Vagina (tissue), 2 donors: ENCODE measurements at regions not wholly inside any gene's neighbourhood (a gene's known extent, or its start where the extent isn't known, plus 50 kb on each side); places are given as distances from the start of the nearest gene placed in this dataset.

Source experiments
- POLR2A ChIP-seq, 2 donors: fragments of 450-650 bp; IDR thresholded peaks; one replicate each; pipeline ENCODE4 v1.6.1; 2017; ENCODE audit warnings: antibody characterized with exemption in 2 of 2, mild to moderate bottlenecking in 2 of 2, moderate library complexity in 2 of 2
- TF ChIP-seq, protein P1 (sequence below), 3 experiments: fragments of 450-650 bp in 2 of 3; fragments of 200-600 bp in 1 of 3; sonication (generic) in 1 of 3; IDR thresholded peaks; one replicate each; pipeline ENCODE4 v1.5.1; 2017 to 2019; ENCODE audit warnings: antibody characterized with exemption in 3 of 3, mild to moderate bottlenecking in 2 of 3, moderate library complexity in 2 of 3

DNA sequence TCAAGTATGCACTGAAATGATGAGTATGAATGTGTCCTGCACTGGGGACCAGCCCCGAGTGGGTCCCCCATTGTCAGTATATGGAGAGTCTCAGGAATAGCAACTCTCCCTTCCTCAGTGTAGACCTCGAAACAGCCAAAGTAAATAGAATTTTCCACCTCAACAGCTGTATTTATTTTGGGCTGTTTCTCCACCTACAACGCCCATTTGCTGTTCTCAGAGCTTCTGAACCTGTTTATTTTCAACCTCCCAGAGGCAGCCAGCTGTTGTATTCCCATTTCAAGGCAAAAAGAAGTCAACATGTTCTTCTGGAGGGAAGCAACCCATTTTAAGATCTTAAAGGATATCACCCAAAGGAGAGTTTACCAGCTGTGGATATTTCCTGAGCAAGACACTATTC lies 59.6 kb upstream of the BICC1 start:
- TF ChIP-seq, protein P1, sequence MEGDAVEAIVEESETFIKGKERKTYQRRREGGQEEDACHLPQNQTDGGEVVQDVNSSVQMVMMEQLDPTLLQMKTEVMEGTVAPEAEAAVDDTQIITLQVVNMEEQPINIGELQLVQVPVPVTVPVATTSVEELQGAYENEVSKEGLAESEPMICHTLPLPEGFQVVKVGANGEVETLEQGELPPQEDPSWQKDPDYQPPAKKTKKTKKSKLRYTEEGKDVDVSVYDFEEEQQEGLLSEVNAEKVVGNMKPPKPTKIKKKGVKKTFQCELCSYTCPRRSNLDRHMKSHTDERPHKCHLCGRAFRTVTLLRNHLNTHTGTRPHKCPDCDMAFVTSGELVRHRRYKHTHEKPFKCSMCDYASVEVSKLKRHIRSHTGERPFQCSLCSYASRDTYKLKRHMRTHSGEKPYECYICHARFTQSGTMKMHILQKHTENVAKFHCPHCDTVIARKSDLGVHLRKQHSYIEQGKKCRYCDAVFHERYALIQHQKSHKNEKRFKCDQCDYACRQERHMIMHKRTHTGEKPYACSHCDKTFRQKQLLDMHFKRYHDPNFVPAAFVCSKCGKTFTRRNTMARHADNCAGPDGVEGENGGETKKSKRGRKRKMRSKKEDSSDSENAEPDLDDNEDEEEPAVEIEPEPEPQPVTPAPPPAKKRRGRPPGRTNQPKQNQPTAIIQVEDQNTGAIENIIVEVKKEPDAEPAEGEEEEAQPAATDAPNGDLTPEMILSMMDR (IDR thresholded peaks at IDR 0.05) = no peak
- no peak for TF ChIP-seq POLR2A (IDR thresholded peaks at IDR 0.05)
